RCC 7860 (cell line): ENCODE measurements at regions not wholly inside any gene's neighbourhood (a gene's known extent, or its start where the extent isn't known, plus 50 kb on each side); places are given as distances from the start of the nearest gene placed in this dataset.
A peak's percentile ranks its signal among the peaks of the same experiment; 100 is the strongest.

ENCODE experiments used
- DNase-seq: peaks from one replicate; pipeline ENCODE4 v3.0.0-alpha.2; 2015; ENCODE audit warnings: low spot score
- FAIRE-seq: peaks from 2 replicates; lab custom pipeline; 2012; peaks lifted over from hg19 to GRCh38; lab: Jason Lieb, UNC

DNA sequence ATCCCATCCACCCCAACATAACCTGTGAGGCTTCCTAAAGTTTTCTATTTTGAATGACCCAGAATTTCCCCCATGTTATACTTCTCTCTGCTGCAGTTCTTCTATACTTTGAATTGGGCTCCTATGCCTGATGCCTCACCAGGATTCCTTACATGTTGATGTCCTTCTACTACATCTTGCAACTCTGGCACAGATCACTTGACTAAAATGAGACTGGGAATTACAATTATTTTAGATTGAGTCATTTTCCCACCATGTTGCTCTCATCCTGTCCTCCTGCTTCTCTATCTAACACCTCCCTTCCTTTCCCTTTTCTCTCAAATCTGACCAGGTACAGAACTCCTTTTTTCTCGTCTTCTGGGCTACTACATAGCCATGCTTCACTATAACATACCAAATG is 314.0 kb upstream of the KCNJ16 start:
- FAIRE-seq: no peak
- DNase-seq: no peak

GRCh38 chr17:69761767-69762321 is 313.2 kb upstream of the KCNJ16 start:
- peak; percentile 56 for DNase-seq
- FAIRE-seq: no peak

GRCh38 chr17:69762359-69762758 is 312.7 kb upstream of the KCNJ16 start:
- DNase-seq (no peak), FAIRE-seq (peak; percentile 14)

- FAIRE-seq (no peak), DNase-seq (no peak)
These were observed 312.3 kb upstream of the KCNJ16 start for GRCh38 chr17:69762766-69763165.

GRCh38 chr17:69763503-69763902 is 311.5 kb upstream of the KCNJ16 start:
- FAIRE-seq: no peak

DNA sequence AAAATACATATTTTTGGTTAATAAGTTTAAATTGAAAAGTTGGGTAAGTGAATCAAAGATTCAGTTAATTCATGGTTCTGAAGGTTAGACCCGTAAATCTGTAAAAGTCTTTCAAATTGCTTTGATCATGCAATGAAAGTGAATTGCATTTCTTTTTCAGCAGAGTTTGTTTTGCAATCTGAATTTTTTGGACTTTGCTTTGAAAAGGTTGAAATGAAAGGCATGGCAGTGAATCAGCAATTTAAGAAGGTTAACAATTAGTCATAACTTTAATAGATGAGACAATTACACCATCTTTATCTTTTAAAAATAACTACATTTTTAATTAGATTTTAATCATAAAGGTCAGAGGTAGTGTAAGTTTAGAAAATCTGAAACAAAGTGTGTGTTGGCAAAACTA is 310.9 kb upstream of the KCNJ16 start:
- FAIRE-seq: no peak
- no peak for DNase-seq

More at GRCh38 chr17:69763503-69763902, 311.5 kb upstream of the KCNJ16 start:
- DNase-seq: no peak

DNA sequence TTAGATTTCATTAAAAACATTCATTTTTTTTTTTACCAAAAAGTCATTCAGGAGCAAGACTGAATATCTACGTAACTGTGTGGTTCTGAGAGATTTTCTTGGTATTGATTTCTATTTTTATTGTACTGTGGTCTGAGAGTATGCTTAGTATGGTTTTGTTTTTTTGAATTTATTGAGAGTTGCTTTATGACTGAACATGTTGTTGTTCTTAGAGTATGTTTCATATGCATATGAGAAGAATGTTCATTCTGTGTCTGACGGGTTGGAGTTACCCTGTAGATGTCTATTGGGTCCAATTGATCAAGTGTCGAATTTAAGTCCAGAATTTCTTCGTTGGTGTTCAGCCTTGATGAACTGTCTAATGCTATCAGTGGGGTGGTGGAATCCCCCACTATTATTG is 306.0 kb upstream of the KCNJ16 start:
- FAIRE-seq (no peak), DNase-seq (no peak)

- no peak for DNase-seq
- no peak for FAIRE-seq
These were observed 301.9 kb upstream of the KCNJ16 start for GRCh38 chr17:69773081-69773480.

DNA sequence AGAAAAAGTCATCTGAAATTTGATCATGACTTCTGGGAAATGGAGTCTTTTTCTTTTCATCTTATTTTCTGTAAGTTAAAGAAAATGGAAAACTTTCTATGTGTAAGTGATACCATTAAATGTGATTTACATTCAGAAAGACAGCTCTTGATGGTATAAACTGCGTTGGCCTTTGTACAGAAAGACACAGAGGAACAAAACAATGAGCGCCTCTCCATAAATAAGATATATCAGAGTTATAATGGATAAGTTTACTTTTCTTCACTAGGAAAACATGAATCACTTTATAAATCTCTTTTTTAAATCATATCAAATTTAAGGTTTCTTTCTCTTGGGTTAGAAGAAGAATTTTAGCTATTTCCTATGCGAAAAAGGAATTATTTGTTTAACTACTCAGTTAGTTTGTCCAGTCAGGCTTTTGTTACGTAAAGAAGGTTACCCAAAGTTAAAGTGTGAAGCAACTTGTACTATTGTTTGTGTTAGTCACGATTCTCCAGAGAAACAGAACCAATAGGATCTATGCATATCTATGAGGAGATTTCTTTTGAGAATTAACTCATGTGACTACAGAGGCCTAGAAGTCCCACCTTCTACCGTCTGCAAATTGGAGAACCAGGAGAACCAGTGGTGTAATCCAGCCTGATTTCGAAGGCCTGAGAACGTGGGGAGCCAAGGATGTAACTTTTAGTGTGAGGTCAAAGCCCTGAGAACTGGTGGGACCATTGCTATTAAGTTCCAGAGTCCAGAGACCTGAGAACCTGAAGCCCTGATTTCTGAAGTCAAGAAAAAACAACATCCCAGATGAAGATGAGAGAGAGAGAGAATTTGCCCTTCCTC is 295.4 kb upstream of the KCNJ16 start:
- DNase-seq (no peak), FAIRE-seq (no peak)

DNA sequence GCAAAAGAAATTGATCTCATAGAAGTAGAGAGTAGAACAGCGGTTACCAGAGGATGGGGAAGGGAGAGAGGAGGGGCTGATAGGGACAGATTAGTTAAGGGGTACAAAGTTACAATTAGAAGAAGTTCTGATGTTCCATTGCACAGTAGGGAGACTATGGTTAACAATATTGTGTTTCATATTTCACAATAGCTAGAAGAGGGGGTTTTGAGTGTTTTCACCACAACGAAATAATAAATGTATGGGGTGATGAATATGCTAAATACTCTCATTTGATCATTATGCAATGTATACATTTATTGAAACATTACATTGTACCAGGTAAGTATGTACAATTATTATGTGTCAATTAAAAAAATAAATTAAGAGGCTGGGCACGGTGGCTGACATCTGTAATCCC is 291.2 kb upstream of the KCNJ16 start:
- DNase-seq: no peak
- FAIRE-seq: no peak

- FAIRE-seq (no peak), DNase-seq (no peak)
These were observed 286.1 kb upstream of the KCNJ16 start for GRCh38 chr17:69788957-69789356.

DNA sequence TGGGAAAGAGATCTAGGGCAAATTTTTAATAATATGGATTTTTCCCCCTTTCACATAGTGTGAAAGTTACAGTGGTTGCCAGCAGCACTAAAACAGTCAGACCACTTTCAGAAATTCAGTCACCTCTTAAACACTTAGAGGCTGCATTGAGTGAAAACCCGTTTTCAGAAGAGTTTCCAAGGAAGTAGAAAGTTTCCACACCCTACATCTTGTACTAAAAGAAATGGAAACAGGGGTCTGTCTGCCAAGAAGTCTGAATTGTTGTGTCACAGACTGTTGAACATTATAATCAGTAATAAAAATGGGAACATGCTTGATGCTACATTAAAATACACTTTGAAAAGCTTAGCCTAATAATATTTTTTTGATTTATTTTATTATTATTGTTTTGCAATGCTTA is 278.9 kb upstream of the KCNJ16 start:
- DNase-seq: no peak
- no peak for FAIRE-seq

DNA sequence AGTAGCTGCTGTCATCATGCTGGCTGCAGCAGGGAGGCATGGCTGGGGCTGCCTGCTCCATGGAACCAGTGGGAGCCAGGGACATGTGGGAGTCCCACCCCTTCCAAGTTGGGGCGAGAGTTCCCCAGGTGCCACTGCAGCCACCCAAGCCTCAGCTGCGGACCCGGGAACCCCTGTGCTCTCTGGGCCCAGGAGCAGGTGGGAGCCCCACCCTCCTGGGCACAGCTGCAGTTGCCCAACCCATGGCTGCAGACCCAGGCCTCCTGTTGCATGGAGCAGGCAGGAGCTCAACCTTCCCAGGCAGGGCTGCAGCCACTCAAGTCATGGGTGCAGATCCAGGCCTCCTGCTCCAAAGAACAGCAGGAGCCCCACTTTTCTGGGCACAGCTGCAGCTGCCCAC is 274.2 kb upstream of the KCNJ16 start:
- FAIRE-seq (no peak), DNase-seq (no peak)

GRCh38 chr17:69801368-69801767 is 273.7 kb upstream of the KCNJ16 start:
- no peak for FAIRE-seq

GRCh38 chr17:69802045-69802740 is 272.8 kb upstream of the KCNJ16 start:
- DNase-seq (no peak), FAIRE-seq (no peak)

More at GRCh38 chr17:69801368-69801767, 273.7 kb upstream of the KCNJ16 start:
- no peak for DNase-seq

DNA sequence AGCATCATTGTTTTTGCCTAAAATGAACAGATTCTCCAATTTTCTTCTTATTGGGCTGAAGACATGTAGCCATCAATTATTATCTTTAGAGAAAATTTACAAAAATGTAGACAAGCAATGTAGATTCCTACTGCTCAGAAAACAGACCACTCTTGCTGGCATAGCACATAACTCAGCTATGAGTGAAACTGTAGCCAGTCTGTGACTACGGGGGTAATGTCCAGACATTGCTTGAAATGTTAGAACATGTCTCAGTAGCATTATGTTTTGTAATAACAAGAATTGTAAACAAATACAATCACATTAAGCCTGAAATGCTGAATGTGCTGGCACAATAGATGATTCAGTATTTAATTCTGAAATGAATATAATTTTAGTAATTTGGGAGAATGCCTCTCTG is 265.7 kb upstream of the KCNJ16 start:
- DNase-seq (no peak), FAIRE-seq (no peak)

DNA sequence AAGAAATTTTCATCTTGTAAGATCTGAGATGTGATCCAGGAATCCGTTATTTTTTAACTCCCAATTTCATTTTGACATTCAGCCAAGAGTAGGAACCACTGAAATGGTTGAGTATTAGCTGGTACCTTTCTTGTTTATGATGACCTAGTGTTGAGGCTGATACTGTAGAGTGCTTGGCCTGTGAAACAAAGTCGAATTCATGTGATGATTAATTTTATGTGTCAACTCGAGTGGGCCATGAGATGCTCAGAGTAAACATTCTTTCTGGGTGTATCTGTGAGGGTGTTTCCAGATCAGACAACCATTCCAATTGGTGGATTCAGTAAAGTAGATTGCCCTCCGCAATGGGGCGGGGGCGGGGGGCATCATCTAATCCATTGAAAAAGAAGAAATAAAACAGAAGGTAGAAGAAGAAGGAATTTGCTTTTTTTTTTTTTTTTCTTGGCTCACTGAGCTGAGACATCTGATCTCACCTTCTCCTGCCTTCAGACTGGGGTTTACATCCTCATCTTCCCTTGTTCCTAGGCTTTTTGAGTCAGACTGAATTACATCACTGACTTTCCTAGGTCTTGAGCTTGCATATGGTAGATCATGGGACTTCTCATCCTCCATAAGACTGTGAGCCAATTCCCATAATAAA is 264.6 kb upstream of the KCNJ16 start:
- peak; percentile 79 for DNase-seq
- peak; percentile 89 for FAIRE-seq

DNA sequence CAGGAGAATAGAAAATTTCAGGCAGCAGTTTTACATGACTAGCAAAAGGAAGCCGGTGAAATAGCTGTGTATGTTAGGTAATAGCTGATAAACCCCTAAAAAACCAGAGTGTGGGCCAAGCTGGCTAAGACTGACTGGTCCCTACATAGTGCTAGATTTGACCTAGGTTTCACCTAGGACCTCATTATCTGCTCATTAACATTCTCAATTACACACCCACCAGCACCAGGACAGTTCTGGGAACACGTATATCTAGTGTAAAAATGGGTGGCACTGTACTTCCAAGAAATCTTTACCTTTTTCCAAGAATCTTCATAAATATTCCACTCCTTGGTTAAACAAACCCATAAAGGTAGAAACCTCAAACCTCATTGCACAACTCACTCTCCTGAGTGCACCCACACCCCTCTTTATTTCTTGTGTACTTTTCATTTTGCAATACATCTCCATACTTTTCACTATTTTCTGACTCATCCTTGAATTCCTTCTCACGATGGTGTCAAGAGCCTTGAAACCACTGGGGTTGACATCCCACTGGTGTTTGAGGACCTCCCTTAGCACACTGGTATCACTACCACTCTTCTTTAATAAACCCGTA is 262.7 kb upstream of the KCNJ16 start:
- no peak for DNase-seq
- no peak for FAIRE-seq

DNA sequence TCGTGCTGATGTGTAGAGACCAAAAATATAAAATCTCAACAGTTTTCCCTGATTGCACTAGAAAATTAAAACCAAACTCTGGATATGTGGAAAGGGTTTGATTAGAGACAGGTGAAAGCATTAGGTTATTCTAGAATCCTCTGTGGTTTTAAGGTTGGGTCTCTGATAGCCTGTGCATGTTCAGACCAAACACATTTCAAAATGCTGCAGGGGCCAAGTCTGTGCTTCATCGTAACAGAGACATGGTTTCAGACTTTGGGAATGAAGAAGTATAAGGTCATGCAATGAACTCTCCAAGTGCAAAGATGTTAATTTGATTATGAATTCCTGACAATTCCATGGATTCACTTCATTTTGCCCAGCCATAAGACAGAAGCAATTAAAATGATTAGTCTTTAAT is 261.0 kb upstream of the KCNJ16 start:
- DNase-seq: no peak
- no peak for FAIRE-seq

DNA sequence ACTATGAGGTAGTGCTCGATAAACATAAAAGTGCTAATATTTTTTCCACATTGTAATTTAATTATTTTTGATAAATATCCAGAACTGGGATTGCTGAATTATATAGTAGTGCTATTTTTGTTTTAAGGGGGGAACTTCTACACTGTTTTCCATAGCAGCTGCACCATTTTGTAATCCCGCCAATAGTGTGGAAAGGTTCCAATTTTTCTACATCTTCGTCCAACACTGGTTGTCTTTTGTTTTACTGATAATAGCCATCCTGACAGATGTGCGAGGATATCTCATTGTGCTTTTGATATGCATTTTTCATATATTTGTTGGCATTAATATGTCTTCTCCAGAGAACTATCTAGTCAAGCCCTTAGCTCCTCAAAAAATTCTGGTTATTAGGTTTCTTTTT is 259.6 kb upstream of the KCNJ16 start:
- FAIRE-seq (no peak), DNase-seq (no peak)

- no peak for DNase-seq
- FAIRE-seq: no peak
These were observed 256.6 kb upstream of the KCNJ16 start for GRCh38 chr17:69818467-69818866.
